ENCODE measurements at regions not wholly inside any gene's neighbourhood (a gene's known extent, or its start where the extent isn't known, plus 50 kb on each side); places are given as distances from the start of the nearest gene placed in this dataset.

GRCh38 chr13:47110833-47111240, 214.0 kb upstream of the HTR2A start:
- TF ChIP-seq CTCF (IDR thresholded peaks at IDR 0.05; ENCODE audit: low read depth, low read length) (no peak), POLR2A (IDR thresholded peaks at IDR 0.05; ENCODE audit: extremely low read depth, insufficient read length) (no peak)

Measured in NB4 (cell line).